ENCODE measurements at regions not wholly inside any gene's neighbourhood (a gene's known extent, or its start where the extent isn't known, plus 50 kb on each side); places are given as distances from the start of the nearest gene placed in this dataset.
"Not testable (repeated sequence)": the region's sequence is repeated elsewhere in the genome, so short reads cannot be mapped to it uniquely, and the experiment has no call there.

GRCh38 chr6:119728220-119728750, 378.7 kb upstream of the MAN1A1 start:
- no peak for DNase-seq (ENCODE audit: low read depth in 2 of 2)

GRCh38 chr6:119727504-119728219, 378.1 kb upstream of the MAN1A1 start:
- DNase-seq (ENCODE audit: low read depth in 2 of 2), result no peak

DNA sequence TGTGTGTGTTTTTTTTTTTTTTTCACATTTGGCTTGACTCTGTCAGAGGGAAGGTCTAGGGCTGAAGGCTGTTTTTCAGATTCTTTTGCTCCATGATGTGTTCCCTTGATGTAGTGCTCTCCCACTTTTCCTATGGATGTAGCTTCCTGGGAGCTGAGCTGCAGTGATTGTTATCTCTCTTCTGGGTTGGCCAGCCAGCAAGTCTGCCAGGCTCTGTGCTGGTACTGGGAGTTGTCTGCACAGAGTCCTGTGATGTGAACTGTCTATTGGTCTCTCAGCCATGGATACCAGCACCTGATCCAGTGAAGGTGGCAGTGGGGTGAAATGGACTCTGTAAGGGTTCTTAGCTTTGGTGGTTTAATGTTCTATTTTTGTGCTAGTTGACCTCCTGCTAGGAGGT, 377.4 kb upstream of the MAN1A1 start:
- DNase-seq (ENCODE audit: low read depth in 2 of 2), result not testable (repeated sequence)

DNA sequence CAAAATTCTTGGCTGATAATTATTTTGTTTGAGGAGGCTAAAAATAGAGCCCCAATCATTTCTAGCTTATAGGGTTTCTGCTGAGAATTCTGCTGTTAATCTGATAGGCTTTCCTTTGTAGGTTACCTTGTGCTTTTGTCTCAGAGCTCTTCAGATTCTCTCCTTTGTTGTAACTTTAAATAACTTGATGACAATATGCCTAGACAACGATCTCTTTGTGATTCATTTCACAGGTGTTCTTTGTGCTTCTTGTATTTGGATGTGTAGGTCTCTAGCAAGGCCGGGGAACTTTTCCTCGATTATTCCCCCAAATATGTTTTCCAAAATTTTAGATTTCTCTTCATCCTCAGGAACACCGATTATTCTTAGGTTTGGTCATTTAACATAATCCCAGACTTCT, 376.5 kb upstream of the MAN1A1 start:
- DNase-seq (ENCODE audit: low read depth in 2 of 2), result no peak

- DNase-seq (ENCODE audit: low read depth in 2 of 2), result no peak
Measured at GRCh38 chr6:119720160-119720559, 370.6 kb upstream of the MAN1A1 start.

DNA sequence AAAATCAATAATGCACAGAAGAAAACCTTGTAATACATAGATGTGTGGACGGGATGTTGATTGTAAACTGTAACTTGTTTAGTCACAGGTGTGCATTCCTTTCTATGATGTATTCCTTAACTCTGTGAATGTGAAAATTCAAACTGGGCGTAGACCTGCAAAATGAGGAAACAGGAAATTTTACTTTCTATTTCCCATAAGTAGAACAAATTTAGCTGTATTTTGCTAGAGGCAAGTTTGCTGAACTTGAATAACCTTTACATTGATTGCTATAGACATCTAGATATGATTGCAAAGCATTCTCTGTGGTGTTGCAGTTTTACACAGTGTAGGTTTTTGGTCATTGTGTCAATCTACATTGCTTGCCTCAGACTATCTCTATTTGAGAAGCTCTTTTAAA, 368.4 kb upstream of the MAN1A1 start:
- no peak for DNase-seq (ENCODE audit: low read depth in 2 of 2)

GRCh38 chr6:119716668-119717270, 367.2 kb upstream of the MAN1A1 start:
- DNase-seq (ENCODE audit: low read depth in 2 of 2), result no peak

DNA sequence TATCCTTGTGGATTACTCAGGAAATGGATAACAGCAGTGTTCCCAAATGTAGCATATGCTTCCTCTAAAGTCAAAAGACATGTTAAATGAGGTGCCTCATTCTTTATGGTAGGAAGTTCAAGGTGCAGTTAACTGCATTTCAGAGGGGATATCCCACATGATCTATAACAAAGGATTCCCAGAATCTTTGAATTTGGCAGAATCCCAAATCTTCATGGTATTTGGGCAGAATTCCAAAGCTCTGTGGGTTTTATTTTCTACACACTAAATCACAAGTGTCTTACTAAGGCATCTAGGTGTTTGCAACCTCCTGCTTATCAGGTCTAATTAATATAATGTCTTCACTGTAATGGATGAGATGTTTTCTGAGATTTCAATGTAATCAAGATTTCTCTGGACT, 364.3 kb upstream of the MAN1A1 start:
- no peak for DNase-seq (ENCODE audit: low read depth in 2 of 2)

GRCh38 chr6:119686644-119687043, 337.1 kb upstream of the MAN1A1 start:
- no peak for DNase-seq (ENCODE audit: low read depth in 2 of 2)

DNA sequence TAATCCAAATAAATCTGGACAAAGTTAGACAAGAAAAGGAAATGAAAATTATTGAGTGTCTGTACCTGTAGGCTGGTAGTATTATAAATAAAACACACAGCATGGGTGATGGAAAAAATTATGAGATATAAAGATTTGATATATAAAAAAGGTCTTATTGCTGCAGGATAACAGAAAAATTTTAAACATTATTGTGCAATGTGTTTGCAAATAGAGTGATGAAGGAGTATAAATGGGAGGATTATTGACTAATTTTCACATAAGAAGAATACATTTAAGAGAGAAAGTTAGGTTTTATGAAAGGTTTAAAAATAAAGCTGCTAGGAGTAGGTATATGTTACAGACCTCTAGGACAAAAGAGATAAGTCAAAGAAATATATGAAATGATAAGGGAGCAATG, 336.7 kb upstream of the MAN1A1 start:
- no peak for DNase-seq (ENCODE audit: low read depth in 2 of 2)

DNA sequence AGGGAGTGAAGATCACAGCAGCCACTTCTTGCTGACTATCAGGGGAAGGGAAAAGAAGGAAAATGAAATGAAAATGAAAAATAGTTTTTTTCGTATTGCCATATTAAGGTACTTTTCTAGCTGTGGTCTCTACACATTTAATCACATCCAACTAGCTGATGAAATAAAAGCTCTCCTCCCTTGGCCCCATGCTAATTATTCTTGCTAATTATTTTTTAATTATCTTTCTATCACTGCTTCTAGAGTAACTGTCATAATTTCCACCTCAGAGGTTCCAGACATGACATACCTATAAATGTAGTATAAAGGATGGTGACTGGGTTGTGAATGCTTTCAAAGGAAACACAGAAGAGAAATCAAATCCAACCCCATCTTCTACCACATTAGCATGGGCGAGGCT, 334.1 kb upstream of the MAN1A1 start:
- DNase-seq (ENCODE audit: low read depth in 2 of 2), result no peak

- no peak for DNase-seq (ENCODE audit: low read depth in 2 of 2)
Measured at GRCh38 chr6:119683031-119683430, 333.5 kb upstream of the MAN1A1 start.

DNA sequence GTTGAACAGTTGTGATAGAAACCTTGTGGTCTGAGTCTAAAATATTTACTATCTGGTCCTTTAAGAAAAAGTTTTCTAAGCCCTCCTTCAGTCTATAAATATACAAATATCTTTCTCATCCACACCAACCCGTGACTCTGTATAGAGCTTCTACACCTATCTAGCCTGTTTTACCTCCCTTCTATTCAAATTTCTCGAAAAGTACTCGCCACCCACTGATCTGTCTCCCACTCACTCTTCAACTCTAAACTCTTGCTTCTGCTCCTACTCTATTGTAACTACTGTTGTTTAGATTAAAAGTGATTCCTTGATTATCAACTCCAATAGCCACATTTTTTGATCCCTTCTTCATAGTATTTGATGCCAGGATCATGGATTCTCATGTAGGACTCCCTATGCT, 329.4 kb upstream of the MAN1A1 start:
- DNase-seq (ENCODE audit: low read depth in 2 of 2), result no peak

DNA sequence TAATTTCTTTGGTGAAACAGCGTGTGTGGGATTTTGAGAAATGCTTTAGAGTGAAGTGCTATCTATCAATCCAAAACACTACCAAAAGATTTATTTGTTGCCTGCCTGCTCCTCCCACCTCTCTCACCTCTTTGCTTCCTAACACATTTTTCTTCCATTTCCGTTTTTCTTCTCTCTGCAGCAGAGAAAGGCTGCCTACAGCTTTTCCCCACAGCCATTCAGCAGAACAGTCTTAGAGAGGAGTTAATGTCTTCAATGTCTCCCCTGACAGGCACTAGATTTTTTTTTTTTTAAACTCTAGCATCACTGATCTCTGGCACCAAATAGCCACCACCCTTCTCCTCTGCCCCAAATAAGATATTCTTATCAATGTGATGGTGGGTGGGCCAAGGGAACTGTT, 327.8 kb upstream of the MAN1A1 start:
- no peak for DNase-seq (ENCODE audit: low read depth in 2 of 2)

- DNase-seq (ENCODE audit: low read depth in 2 of 2), result no peak
Measured at GRCh38 chr6:119676961-119677360, 327.4 kb upstream of the MAN1A1 start.

DNA sequence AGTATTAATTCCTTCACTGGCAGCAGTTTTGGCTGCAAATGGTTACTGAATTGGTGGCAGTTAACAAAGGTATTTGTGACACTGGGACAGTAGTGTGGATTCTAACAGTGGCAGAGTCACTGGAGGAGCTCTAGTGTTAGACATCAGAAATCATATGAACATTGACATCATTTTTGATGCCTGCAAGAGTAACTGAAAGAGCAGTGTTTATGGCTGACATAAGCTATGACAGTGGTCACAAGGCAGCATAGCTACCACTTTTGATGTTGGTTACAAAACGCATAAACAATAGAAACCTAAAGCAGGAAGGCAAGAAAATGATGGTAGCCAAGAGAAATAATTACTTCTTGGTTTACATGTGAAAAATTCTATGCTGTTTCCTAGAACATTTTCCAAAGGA, 326.7 kb upstream of the MAN1A1 start:
- no peak for DNase-seq (ENCODE audit: low read depth in 2 of 2)

- no peak for DNase-seq (ENCODE audit: low read depth in 2 of 2)
Measured at GRCh38 chr6:119673741-119674140, 324.2 kb upstream of the MAN1A1 start.

- no peak for DNase-seq (ENCODE audit: low read depth in 2 of 2)
Measured at GRCh38 chr6:119672725-119673124, 323.2 kb upstream of the MAN1A1 start.

DNA sequence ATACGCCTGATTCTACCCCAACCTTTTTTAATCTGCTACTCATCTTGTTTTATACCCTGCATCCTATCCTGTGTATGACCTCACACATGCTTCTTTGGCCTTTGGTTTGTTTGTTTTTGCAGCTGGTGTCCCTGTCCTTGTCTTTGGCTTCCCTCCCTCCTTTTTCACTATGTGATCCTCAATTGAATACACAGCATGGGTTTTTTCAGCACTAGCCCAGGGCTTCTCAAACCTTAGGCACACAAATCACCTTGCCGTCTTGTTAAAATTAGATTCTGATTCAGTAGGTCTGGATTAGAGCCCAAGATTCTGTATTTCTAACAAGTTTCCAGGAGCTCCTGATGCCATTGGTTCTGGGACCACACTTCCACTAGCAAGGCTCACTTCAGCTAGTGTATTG, 321.5 kb upstream of the MAN1A1 start:
- no peak for DNase-seq (ENCODE audit: low read depth in 2 of 2)

- no peak for DNase-seq (ENCODE audit: low read depth in 2 of 2)
Measured at GRCh38 chr6:119669221-119669620, 319.7 kb upstream of the MAN1A1 start.

DNA sequence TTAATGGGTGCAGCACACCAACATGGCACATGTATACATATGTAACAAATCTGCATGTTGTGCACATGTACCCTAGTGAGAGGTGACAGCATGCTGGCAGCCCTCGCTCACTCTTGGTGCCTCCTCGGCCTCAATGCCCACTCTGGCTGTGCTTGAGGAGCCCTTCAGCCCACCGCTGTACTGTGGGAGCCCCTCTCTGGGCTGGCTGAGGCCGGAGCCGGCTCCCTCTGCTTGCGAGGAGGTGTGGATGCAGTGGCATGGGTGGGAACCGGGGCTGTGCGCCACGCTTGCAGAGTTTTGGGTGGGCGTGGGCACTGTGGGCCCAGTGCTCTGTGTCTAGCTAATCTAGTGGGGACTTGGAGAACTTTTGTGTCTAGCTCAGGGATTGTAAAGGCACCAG, 315.9 kb upstream of the MAN1A1 start:
- DNase-seq (ENCODE audit: low read depth in 2 of 2), result not testable (repeated sequence)

GRCh38 chr6:119661628-119662027, 312.1 kb upstream of the MAN1A1 start:
- DNase-seq (ENCODE audit: low read depth in 2 of 2), result no peak

DNA sequence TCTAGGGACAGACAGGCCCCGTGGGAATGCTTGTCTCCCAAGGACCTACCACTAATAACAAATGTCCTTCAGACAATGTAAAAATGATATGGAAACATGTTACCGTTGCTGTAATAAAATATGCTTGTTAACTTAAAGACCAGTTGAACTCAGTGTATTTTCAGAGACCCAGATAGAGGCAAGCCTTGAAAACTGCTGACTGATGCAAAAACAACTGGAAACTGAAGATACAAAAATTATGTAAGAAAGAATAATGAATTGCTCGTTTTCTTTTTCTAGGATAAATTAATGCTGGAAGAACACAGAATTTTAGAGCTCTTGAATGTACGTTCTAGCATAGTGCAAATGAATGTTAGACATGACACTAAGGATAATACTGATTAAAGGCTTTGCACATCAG, 311.5 kb upstream of the MAN1A1 start:
- no peak for DNase-seq (ENCODE audit: low read depth in 2 of 2)

DNA sequence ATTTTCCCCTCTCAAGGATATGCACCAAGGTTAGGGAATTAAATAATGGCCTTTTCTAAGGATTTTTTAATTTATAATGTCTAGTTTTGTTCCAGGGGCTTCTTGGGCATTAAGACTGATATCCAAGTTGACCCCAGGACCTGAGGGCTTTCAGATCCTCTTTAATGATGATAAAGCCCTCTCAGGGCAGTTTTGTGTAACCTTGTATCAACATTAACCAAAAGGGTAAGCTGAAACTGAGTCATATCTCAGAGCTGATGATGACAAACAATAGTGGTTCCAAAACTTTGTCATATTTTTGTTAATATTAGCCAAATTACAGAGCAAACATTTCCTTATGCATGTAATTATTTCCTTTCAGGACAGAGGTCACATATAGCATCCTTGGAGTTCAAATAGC, 309.4 kb upstream of the MAN1A1 start:
- DNase-seq (ENCODE audit: low read depth in 2 of 2), result no peak

Data from stimulated activated CD8-positive, alpha-beta memory T cell treated with anti-CD3 and anti-CD28 coated beads, Interleukin-2, amount 100 ng/mL, for 1 hour (primary cell).